ENCODE measurements at regions not wholly inside any gene's neighbourhood (a gene's known extent, or its start where the extent isn't known, plus 50 kb on each side); places are given as distances from the start of the nearest gene placed in this dataset.

DNA sequence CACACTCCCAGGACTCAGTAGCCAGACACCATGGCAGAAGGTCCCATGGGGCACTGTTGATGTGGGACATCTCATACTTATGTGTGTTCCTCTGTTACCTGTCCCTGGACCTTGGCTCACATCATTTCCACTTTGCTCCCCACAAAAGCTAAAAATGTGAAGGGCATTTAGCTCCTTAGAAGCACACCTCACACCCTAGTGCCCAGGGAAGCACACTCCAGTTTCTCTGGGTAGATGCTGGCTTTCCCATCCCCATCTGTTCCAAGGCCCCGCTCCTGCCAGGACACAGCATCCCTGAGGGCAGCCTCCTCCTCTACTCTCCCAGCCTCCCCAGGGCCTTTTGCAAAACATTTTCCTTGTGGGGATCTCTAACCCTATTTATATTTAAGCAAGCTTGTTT is 572.4 kb upstream of the MGMT start:
- CTCF ChIA-PET, result interaction anchor here (0.8 kb wide), 1 partner anchor 15 kb away, joined by 3 read pairs; no protein-coding TSS in a partner anchor

More for the DNA sequence above, 572.4 kb upstream of the MGMT start:
- dilution Hi-C loops (cut with MboI; ENCODE audit: extremely low pct_ligation_motif_present, low sequenced_read_pairs), result no loop called here
- Histone ChIP-seq H3K27ac (ENCODE audit: insufficient read depth, low read depth, low read length) (no peak overlapping the region), H4K20me1 (replicated peaks; ENCODE audit: control insufficient read depth, extremely low read depth, insufficient read depth, low read length) (no peaks in the 10 kb centered on the region), H3K9me1 (replicated peaks; ENCODE audit: control insufficient read depth, extremely low read depth, insufficient read depth, low read length) (no peaks in the 10 kb centered on the region), H3K36me3 (ENCODE audit: control insufficient read depth in 2 of 2, extremely low read depth in 1 of 2, insufficient read depth in 2 of 2, low read length in 2 of 2) (no peaks in the 10 kb centered on the region), H3K4me3 (replicated peaks in 1 of 3; ENCODE audit: insufficient read depth in 1 of 3, low read depth in 1 of 3, low read length in 3 of 3) (no peak overlapping the region), H3K9ac (replicated peaks; ENCODE audit: extremely low read depth, insufficient read depth, low read length) (no peak overlapping the region), H3K4me2 (ENCODE audit: insufficient read depth, low read length) (no peak overlapping the region), H3K79me2 (ENCODE audit: control insufficient read depth, insufficient read depth, low read length) (no peaks in the 10 kb centered on the region), H3K27me3 (ENCODE audit: control insufficient read depth in 2 of 2, insufficient read depth in 2 of 2, low read length in 2 of 2) (no peaks in the 10 kb centered on the region), H3K9me3 (replicated peaks; ENCODE audit: control insufficient read depth, insufficient read depth, low read length) (no peaks in the 10 kb centered on the region), H2AFZ (ENCODE audit: low read depth, low read length) (no peak overlapping the region), H3K4me1 (ENCODE audit: control insufficient read depth, extremely low read depth, insufficient read depth, low read length) (no peaks in the 10 kb centered on the region)
- FAIRE-seq (no peak), DNase-seq (ENCODE audit: low read depth, low spot score) (no peak)
- no TSS peak for BruUV-seq (replicated peaks)
- TF ChIP-seq, protein P1, sequence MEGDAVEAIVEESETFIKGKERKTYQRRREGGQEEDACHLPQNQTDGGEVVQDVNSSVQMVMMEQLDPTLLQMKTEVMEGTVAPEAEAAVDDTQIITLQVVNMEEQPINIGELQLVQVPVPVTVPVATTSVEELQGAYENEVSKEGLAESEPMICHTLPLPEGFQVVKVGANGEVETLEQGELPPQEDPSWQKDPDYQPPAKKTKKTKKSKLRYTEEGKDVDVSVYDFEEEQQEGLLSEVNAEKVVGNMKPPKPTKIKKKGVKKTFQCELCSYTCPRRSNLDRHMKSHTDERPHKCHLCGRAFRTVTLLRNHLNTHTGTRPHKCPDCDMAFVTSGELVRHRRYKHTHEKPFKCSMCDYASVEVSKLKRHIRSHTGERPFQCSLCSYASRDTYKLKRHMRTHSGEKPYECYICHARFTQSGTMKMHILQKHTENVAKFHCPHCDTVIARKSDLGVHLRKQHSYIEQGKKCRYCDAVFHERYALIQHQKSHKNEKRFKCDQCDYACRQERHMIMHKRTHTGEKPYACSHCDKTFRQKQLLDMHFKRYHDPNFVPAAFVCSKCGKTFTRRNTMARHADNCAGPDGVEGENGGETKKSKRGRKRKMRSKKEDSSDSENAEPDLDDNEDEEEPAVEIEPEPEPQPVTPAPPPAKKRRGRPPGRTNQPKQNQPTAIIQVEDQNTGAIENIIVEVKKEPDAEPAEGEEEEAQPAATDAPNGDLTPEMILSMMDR (IDR thresholded peaks at IDR 0.05; ENCODE audit: extremely low read depth in 1 of 2, insufficient read depth in 1 of 2, low read depth in 1 of 2, low read length in 2 of 2), result no peak
- no peak for TF ChIP-seq GATA2 (IDR thresholded peaks at IDR 0.05; ENCODE audit: insufficient read depth, insufficient read length, low read depth, low read length)
- no peak for TF ChIP-seq EZH2 (IDR thresholded peaks at IDR 0.05; ENCODE audit: borderline replicate concordance, low read depth, low read length, severe bottlenecking)
- no peak for TF ChIP-seq POLR2A (IDR thresholded peaks at IDR 0.05; ENCODE audit: low read depth, low read length)
- TF ChIP-seq POLR2AphosphoS5 (IDR thresholded peaks at IDR 0.05; ENCODE audit: insufficient read depth, low read depth, low read length), result no peak
- TF ChIP-seq JUN (IDR thresholded peaks at IDR 0.05; ENCODE audit: borderline replicate concordance, insufficient read depth, insufficient read length, low read depth), result no peak
- TF ChIP-seq, protein P2, sequence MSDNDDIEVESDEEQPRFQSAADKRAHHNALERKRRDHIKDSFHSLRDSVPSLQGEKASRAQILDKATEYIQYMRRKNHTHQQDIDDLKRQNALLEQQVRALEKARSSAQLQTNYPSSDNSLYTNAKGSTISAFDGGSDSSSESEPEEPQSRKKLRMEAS (IDR thresholded peaks at IDR 0.05; ENCODE audit: insufficient read depth, insufficient read length), result no peak
- no peak for TF ChIP-seq FOS (IDR thresholded peaks at IDR 0.05; ENCODE audit: borderline replicate concordance, insufficient read depth, low read length)
- TF ChIP-seq MYC (IDR thresholded peaks at IDR 0.05; ENCODE audit: low read depth, low read length), result no peak
- POLR2A ChIA-PET, result no interaction called here
- intact Hi-C loops (cut with micrococcal nuclease), result no loop called here
